Lower leg skin (tissue), 3 donors: ENCODE measurements at regions not wholly inside any gene's neighbourhood (a gene's known extent, or its start where the extent isn't known, plus 50 kb on each side); places are given as distances from the start of the nearest gene placed in this dataset.

Experiments used
- POLR2A ChIP-seq, 2 donors: fragments of 450-650 bp; IDR thresholded peaks; one replicate each; pipeline ENCODE4 v1.6.1; 2016 to 2017; ENCODE audit warnings: antibody characterized with exemption in 2 of 2, mild to moderate bottlenecking in 1 of 2, moderate library complexity in 1 of 2
- TF ChIP-seq, protein P1 (sequence below), 3 donors: fragments of 450-650 bp; IDR thresholded peaks; one replicate each; pipeline ENCODE4 v1.5.1; 2016; ENCODE audit warnings: antibody characterized with exemption in 3 of 3, mild to moderate bottlenecking in 3 of 3, moderate library complexity in 2 of 3

DNA sequence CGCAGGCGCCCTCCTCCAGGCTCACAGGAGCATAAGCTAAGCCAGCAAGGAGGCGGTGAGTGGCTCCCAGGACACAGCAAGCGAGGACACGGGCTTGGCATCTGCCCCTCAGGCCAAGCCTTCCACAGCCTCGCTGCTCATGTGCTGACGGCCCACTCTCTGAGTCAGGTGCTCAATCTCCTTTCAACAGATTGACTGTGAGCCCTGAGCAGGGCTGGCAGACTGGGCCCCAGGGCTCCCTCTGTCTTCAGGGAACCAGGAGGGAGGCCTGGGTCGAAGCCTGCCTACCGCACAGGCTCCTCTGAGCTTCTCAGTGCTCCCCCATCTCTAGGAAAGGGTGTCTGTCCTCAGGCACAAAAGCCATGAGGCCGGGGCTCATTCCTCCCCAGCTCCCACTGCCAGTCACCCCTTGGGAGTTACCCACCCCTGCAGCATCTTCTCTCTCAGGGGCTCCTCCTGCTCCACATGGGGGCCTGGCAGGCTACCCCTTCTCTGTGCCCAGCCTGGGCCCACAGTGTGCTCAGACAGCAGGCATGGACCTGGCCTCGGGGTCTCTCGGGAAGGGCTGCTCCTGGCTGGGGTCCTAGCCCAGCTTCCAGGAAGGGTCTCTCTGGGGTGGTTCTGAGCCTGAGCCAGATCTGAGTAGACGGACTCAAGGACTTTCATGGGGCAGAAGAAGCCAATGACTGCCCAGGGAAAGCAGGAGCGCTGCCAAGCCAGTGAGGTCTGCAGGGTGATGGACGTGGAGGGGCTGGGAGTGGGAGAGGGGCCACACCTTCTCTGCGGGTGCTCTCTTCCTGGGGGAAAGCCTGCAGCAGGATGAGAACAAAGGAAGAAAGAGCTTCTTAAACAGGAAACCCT is 138.0 kb upstream of the GPC1 start:
- TF ChIP-seq POLR2A (IDR thresholded peaks at IDR 0.05), result no peak
- TF ChIP-seq, protein P1, sequence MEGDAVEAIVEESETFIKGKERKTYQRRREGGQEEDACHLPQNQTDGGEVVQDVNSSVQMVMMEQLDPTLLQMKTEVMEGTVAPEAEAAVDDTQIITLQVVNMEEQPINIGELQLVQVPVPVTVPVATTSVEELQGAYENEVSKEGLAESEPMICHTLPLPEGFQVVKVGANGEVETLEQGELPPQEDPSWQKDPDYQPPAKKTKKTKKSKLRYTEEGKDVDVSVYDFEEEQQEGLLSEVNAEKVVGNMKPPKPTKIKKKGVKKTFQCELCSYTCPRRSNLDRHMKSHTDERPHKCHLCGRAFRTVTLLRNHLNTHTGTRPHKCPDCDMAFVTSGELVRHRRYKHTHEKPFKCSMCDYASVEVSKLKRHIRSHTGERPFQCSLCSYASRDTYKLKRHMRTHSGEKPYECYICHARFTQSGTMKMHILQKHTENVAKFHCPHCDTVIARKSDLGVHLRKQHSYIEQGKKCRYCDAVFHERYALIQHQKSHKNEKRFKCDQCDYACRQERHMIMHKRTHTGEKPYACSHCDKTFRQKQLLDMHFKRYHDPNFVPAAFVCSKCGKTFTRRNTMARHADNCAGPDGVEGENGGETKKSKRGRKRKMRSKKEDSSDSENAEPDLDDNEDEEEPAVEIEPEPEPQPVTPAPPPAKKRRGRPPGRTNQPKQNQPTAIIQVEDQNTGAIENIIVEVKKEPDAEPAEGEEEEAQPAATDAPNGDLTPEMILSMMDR (IDR thresholded peaks at IDR 0.05), result no peak
